ENCODE measurements at regions not wholly inside any gene's neighbourhood (a gene's known extent, or its start where the extent isn't known, plus 50 kb on each side); places are given as distances from the start of the nearest gene placed in this dataset.

- Histone ChIP-seq H3K4me1 (ENCODE audit: control insufficient read depth, insufficient read depth, low read length) (peaks cover 15% of the 10 kb centered on the region), H3K4me3 (ENCODE audit: low read length) (no peak overlapping the region), H3K9ac (ENCODE audit: low read length) (no peak overlapping the region), H3K9me3 (ENCODE audit: control insufficient read depth, low read length) (no peaks in the 10 kb centered on the region), H3K36me3 (ENCODE audit: control insufficient read depth, insufficient read depth, low read length) (no peaks in the 10 kb centered on the region), H3K27me3 (ENCODE audit: control insufficient read depth, insufficient read depth, low read length) (no peaks in the 10 kb centered on the region)
Measured at GRCh38 chr5:167810573-167810972, 480.9 kb upstream of the WWC1 start.

- Histone ChIP-seq H3K4me3 (ENCODE audit: low read length) (no peak overlapping the region), H3K9me3 (ENCODE audit: control insufficient read depth, low read length) (no peaks in the 10 kb centered on the region), H3K27me3 (ENCODE audit: control insufficient read depth, insufficient read depth, low read length) (no peaks in the 10 kb centered on the region), H3K4me1 (ENCODE audit: control insufficient read depth, insufficient read depth, low read length) (peaks cover 15% of the 10 kb centered on the region), H3K9ac (ENCODE audit: low read length) (no peak overlapping the region), H3K36me3 (ENCODE audit: control insufficient read depth, insufficient read depth, low read length) (no peaks in the 10 kb centered on the region)
Measured at GRCh38 chr5:167812871-167813270, 478.6 kb upstream of the WWC1 start.

GRCh38 chr5:167813389-167813788 is 478.1 kb upstream of the WWC1 start:
- H3K9me3 ChIP-seq (ENCODE audit: control insufficient read depth, low read length): no peaks in the 10 kb centered on the region
- H3K4me3 ChIP-seq (ENCODE audit: low read length): no peak overlapping the region
- H3K9ac ChIP-seq (ENCODE audit: low read length): no peak overlapping the region
- peaks cover 15% of the 10 kb centered on the region for H3K4me1 ChIP-seq (ENCODE audit: control insufficient read depth, insufficient read depth, low read length)
- no peaks in the 10 kb centered on the region for H3K36me3 ChIP-seq (ENCODE audit: control insufficient read depth, insufficient read depth, low read length)
- H3K27me3 ChIP-seq (ENCODE audit: control insufficient read depth, insufficient read depth, low read length): no peaks in the 10 kb centered on the region

- H3K4me1 ChIP-seq (ENCODE audit: control insufficient read depth, insufficient read depth, low read length): peaks cover 15% of the 10 kb centered on the region
- no peaks in the 10 kb centered on the region for H3K36me3 ChIP-seq (ENCODE audit: control insufficient read depth, insufficient read depth, low read length)
- H3K4me3 ChIP-seq (ENCODE audit: low read length): no peak overlapping the region
- no peak overlapping the region for H3K9ac ChIP-seq (ENCODE audit: low read length)
- no peaks in the 10 kb centered on the region for H3K27me3 ChIP-seq (ENCODE audit: control insufficient read depth, insufficient read depth, low read length)
- H3K9me3 ChIP-seq (ENCODE audit: control insufficient read depth, low read length): no peaks in the 10 kb centered on the region
Measured at GRCh38 chr5:167814040-167814439, 477.4 kb upstream of the WWC1 start.

- H3K9me3 ChIP-seq (ENCODE audit: control insufficient read depth, low read length): no peaks in the 10 kb centered on the region
- no peaks in the 10 kb centered on the region for H3K27me3 ChIP-seq (ENCODE audit: control insufficient read depth, insufficient read depth, low read length)
- peaks cover 15% of the 10 kb centered on the region for H3K4me1 ChIP-seq (ENCODE audit: control insufficient read depth, insufficient read depth, low read length)
- H3K4me3 ChIP-seq (ENCODE audit: low read length): no peak overlapping the region
- H3K9ac ChIP-seq (ENCODE audit: low read length): no peak overlapping the region
- H3K36me3 ChIP-seq (ENCODE audit: control insufficient read depth, insufficient read depth, low read length): no peaks in the 10 kb centered on the region
Measured at GRCh38 chr5:167814828-167815227, 476.6 kb upstream of the WWC1 start.

GRCh38 chr5:167816354-167816753 is 475.1 kb upstream of the WWC1 start:
- Histone ChIP-seq H3K36me3 (ENCODE audit: control insufficient read depth, insufficient read depth, low read length) (no peaks in the 10 kb centered on the region), H3K4me1 (ENCODE audit: control insufficient read depth, insufficient read depth, low read length) (peaks cover 8% of the 10 kb centered on the region), H3K9me3 (ENCODE audit: control insufficient read depth, low read length) (no peaks in the 10 kb centered on the region), H3K4me3 (ENCODE audit: low read length) (no peak overlapping the region), H3K9ac (ENCODE audit: low read length) (no peak overlapping the region), H3K27me3 (ENCODE audit: control insufficient read depth, insufficient read depth, low read length) (no peaks in the 10 kb centered on the region)

GRCh38 chr5:167816864-167817263 is 474.6 kb upstream of the WWC1 start:
- Histone ChIP-seq H3K9me3 (ENCODE audit: control insufficient read depth, low read length) (no peaks in the 10 kb centered on the region), H3K4me3 (ENCODE audit: low read length) (no peak overlapping the region), H3K36me3 (ENCODE audit: control insufficient read depth, insufficient read depth, low read length) (no peaks in the 10 kb centered on the region), H3K27me3 (ENCODE audit: control insufficient read depth, insufficient read depth, low read length) (no peaks in the 10 kb centered on the region), H3K9ac (ENCODE audit: low read length) (no peak overlapping the region), H3K4me1 (ENCODE audit: control insufficient read depth, insufficient read depth, low read length) (peaks cover 8% of the 10 kb centered on the region)

GRCh38 chr5:167819406-167819805 is 472.0 kb upstream of the WWC1 start:
- no peaks in the 10 kb centered on the region for H3K36me3 ChIP-seq (ENCODE audit: control insufficient read depth, insufficient read depth, low read length)
- no peaks in the 10 kb centered on the region for H3K9me3 ChIP-seq (ENCODE audit: control insufficient read depth, low read length)
- no peaks in the 10 kb centered on the region for H3K27me3 ChIP-seq (ENCODE audit: control insufficient read depth, insufficient read depth, low read length)
- H3K4me1 ChIP-seq (ENCODE audit: control insufficient read depth, insufficient read depth, low read length): no peaks in the 10 kb centered on the region
- no peak overlapping the region for H3K4me3 ChIP-seq (ENCODE audit: low read length)
- no peak overlapping the region for H3K9ac ChIP-seq (ENCODE audit: low read length)

GRCh38 chr5:167820101-167820990 is 471.1 kb upstream of the WWC1 start:
- no peaks in the 10 kb centered on the region for H3K36me3 ChIP-seq (ENCODE audit: control insufficient read depth, insufficient read depth, low read length)
- H3K4me3 ChIP-seq (ENCODE audit: low read length): no peak overlapping the region
- no peak overlapping the region for H3K9ac ChIP-seq (ENCODE audit: low read length)

GRCh38 chr5:167821151-167821550 is 470.3 kb upstream of the WWC1 start:
- no peaks in the 10 kb centered on the region for H3K27me3 ChIP-seq (ENCODE audit: control insufficient read depth, insufficient read depth, low read length)
- no peak overlapping the region for H3K4me3 ChIP-seq (ENCODE audit: low read length)
- H3K9ac ChIP-seq (ENCODE audit: low read length): no peak overlapping the region
- H3K36me3 ChIP-seq (ENCODE audit: control insufficient read depth, insufficient read depth, low read length): no peaks in the 10 kb centered on the region
- H3K4me1 ChIP-seq (ENCODE audit: control insufficient read depth, insufficient read depth, low read length): no peaks in the 10 kb centered on the region
- H3K9me3 ChIP-seq (ENCODE audit: control insufficient read depth, low read length): no peaks in the 10 kb centered on the region

More at GRCh38 chr5:167820101-167820990, 471.1 kb upstream of the WWC1 start:
- Histone ChIP-seq H3K27me3 (ENCODE audit: control insufficient read depth, insufficient read depth, low read length) (no peaks in the 10 kb centered on the region), H3K4me1 (ENCODE audit: control insufficient read depth, insufficient read depth, low read length) (no peaks in the 10 kb centered on the region), H3K9me3 (ENCODE audit: control insufficient read depth, low read length) (no peaks in the 10 kb centered on the region)

GRCh38 chr5:167821669-167822068 is 469.8 kb upstream of the WWC1 start:
- Histone ChIP-seq H3K4me3 (ENCODE audit: low read length) (no peak overlapping the region), H3K36me3 (ENCODE audit: control insufficient read depth, insufficient read depth, low read length) (no peaks in the 10 kb centered on the region), H3K9ac (ENCODE audit: low read length) (no peak overlapping the region), H3K9me3 (ENCODE audit: control insufficient read depth, low read length) (no peaks in the 10 kb centered on the region), H3K4me1 (ENCODE audit: control insufficient read depth, insufficient read depth, low read length) (no peaks in the 10 kb centered on the region), H3K27me3 (ENCODE audit: control insufficient read depth, insufficient read depth, low read length) (no peaks in the 10 kb centered on the region)

- no peaks in the 10 kb centered on the region for H3K27me3 ChIP-seq (ENCODE audit: control insufficient read depth, insufficient read depth, low read length)
- no peaks in the 10 kb centered on the region for H3K9me3 ChIP-seq (ENCODE audit: control insufficient read depth, low read length)
- H3K36me3 ChIP-seq (ENCODE audit: control insufficient read depth, insufficient read depth, low read length): no peaks in the 10 kb centered on the region
- no peak overlapping the region for H3K9ac ChIP-seq (ENCODE audit: low read length)
- no peaks in the 10 kb centered on the region for H3K4me1 ChIP-seq (ENCODE audit: control insufficient read depth, insufficient read depth, low read length)
- H3K4me3 ChIP-seq (ENCODE audit: low read length): no peak overlapping the region
Measured at GRCh38 chr5:167822241-167822640, 469.2 kb upstream of the WWC1 start.

All from mucosa of stomach (tissue), 1 donor.